ENCODE measurements at regions not wholly inside any gene's neighbourhood (a gene's known extent, or its start where the extent isn't known, plus 50 kb on each side); places are given as distances from the start of the nearest gene placed in this dataset.

DNA sequence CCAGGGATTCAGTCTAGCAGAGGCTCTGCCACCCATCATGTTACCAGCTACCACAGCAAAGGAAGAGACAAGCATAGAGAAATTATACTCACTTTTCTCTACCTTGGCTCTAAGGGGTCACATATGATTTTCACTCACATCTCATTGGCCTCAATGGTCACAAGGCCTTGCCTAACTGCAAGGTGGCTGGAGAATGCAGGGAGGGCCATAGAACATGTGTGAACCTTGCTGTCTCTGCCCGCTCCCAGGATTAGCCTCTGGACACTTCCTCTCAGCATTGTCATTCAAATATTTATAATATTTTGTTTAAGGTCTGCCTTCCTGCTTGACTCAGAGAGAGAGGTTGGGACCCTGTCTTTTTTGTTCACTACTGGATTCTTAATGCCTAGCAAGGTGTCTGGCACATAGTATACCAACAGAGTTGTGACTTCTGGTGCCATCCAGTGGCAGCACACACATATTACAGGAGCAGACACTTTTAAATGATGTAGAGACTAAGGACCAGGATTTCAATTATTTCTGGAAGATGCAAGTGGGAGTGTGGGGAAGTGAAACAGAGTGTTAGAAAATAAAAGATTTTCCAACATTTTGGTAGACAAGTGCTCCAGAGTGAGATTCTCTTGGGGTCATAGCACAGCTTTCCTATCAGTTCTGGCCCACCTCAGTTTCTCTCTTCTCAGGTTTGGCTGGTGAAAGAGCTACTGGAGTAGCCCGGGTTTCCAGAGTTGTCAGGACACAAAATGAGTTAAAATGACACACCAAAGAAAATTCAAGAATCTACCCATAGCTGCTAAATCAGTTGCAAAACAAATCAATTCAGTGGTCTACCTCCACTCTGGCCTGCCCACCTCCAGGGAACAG is 119.0 kb upstream of the RASGRP1 start:
- TF ChIP-seq, protein P1, sequence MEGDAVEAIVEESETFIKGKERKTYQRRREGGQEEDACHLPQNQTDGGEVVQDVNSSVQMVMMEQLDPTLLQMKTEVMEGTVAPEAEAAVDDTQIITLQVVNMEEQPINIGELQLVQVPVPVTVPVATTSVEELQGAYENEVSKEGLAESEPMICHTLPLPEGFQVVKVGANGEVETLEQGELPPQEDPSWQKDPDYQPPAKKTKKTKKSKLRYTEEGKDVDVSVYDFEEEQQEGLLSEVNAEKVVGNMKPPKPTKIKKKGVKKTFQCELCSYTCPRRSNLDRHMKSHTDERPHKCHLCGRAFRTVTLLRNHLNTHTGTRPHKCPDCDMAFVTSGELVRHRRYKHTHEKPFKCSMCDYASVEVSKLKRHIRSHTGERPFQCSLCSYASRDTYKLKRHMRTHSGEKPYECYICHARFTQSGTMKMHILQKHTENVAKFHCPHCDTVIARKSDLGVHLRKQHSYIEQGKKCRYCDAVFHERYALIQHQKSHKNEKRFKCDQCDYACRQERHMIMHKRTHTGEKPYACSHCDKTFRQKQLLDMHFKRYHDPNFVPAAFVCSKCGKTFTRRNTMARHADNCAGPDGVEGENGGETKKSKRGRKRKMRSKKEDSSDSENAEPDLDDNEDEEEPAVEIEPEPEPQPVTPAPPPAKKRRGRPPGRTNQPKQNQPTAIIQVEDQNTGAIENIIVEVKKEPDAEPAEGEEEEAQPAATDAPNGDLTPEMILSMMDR (conservative IDR thresholded peaks at IDR 0.05; ENCODE audit: low read length) = peak; percentile 99
- no peak for TF ChIP-seq EZH2phosphoT487 (IDR thresholded peaks at IDR 0.05; ENCODE audit: borderline replicate concordance, low read depth, low read length)

All from OCI-LY7 (cell line).